ENCODE measurements at regions not wholly inside any gene's neighbourhood (a gene's known extent, or its start where the extent isn't known, plus 50 kb on each side); places are given as distances from the start of the nearest gene placed in this dataset.
"Not testable (repeated sequence)": the region's sequence is repeated elsewhere in the genome, so short reads cannot be mapped to it uniquely, and the experiment has no call there.

DNA sequence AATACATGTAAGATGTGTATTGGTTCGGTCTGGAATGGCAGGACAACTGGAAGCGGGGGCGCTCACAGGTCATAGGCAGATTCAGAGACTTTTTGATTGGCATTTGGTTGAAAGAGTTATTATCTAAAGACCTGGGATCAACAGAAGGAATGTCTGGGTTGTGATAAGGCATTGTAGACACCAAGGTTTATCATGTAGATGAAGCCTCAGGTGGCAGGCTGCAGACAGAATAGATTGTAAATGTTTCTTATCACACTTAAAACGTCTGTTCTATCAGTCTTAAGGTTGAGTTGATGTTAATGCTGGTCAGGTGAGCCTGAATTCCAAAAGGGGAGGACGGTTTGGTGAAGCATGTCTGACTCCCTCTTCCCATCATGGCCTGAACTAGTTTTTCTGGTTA, 295.9 kb upstream of the PROK2 start:
- no peak for DNase-seq (ENCODE audit: low spot score)

DNA sequence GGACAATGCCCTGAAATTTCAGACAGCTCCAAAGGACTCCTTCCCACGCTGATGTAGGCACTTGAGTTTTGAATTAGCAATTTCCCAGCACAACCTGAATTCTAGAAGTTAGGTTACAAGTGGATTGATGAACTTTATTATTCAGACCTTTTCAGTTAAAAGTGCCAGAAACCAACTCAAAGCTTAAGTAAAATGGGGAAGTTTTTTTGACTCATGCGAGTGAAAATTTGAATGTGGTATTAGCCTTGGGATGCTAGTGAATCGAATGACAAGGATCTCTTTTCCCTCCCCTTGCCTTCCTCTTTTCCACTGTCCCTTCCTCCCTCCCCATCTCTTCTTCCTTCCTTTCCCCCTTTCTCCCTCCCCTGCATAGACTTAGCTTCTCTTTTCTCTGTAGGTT, 295.1 kb upstream of the PROK2 start:
- DNase-seq (ENCODE audit: low spot score), result no peak

DNA sequence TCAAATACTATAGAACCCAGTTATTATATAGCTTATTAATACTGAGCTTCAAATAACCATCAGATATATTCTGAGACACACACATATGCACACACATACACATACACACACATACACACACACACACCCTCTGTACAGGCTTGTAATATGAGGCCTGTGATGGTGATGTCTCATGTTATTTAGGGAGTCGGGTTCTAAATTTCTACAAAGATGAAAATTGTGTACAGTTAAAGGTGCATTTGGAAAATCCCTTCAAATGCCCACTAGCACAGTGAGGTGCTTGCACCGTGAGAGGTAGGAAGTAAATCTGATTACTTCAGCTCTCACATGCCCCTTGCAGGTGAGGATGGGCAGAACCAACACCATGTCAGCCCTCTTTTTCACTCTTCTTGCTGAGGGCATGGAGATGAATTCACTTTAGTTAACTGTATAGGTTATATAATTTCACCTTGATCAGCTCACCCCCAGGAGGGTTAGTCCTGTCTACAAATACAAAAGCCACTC, 294.5 kb upstream of the PROK2 start:
- no peak for DNase-seq (ENCODE audit: low spot score)

DNA sequence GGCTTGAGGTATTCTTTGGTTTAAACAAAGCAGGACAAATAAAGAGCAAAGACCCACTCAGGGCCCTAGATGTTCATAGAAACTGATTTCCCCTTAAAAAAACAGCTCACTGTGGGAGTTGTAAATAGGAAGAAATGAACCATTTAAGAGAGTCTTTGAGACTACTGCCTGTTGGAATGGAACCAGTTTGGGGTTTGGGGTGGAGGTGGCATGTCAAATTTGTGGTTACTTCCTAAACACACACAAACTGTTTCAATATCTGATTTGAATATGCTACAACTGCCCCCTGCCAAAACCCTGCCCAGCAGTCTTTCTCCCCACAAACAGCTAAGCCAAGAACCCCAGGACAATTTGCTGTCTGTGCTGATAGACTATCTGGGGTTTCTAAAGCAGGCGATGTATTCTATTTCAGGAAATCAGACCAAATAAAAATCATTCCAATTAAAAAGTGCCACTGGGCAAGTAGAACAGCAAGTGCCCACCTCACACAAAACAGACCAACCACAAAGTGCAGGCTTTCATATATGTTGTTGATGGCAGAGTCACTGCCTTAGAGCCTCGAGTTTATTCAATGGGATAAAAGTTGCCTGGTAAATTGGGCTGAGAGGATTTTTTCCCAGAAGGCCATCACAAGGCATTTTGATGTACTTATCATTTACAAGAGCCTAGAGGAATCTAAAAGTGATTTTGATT, 293.9 kb upstream of the PROK2 start:
- DNase-seq (ENCODE audit: low spot score), result no peak

DNA sequence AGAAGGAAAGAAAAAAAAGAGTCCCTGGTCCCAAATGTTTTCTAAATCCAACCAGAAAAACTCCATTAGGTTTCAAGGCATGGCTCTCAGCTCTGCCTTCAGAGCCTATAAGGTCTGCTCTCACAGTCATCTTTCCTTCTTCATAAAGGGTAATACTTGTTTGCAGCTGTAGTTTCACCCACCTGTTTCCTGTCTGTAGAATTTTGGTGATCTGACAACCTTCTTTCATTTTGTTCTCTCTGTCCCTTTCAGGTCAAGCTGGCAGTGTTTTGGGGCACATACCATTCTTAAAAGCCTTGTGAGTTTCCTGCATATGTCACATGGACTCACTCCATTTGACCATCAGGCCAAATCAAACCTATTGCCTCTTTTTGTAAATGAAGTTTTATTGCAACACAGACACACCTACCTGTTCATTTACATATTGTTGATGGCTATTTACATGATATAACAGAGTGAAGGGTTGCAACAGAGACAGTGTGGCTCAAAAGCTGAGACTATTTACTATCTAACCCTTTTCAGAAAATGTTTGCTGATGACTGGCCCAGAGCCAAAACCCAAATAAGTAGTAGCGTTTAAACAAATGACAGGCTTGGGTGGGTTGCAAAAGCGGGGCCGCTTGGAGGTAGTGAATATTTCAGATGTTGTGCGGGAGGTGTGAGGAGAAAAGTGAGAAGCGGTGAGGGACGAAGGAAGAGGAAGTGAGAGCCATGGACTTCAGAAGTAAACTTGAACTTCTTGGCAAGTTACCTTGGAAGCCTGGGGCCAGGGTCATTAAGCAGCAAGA, 292.7 kb upstream of the PROK2 start:
- no peak for DNase-seq (ENCODE audit: low spot score)

DNA sequence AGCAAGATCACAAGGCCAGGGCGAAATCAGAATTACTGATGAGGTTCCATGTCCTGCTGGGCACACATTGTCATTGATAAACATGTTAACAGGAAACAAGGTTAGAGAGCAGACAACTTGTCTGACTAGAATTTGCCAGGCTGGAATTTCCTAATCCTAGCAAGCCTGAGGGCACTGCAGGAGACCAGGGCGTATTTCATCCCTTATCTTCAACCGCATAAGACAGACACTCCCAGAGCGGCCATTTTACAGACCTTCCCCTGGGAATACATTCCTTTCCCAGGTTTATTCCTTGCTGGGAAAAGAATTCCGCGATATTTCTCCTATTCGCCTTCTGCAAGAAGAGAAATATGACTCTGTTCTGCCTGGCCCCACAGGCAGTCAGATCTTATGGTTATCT, 290.9 kb upstream of the PROK2 start:
- DNase-seq (ENCODE audit: low spot score), result not testable (repeated sequence)

DNA sequence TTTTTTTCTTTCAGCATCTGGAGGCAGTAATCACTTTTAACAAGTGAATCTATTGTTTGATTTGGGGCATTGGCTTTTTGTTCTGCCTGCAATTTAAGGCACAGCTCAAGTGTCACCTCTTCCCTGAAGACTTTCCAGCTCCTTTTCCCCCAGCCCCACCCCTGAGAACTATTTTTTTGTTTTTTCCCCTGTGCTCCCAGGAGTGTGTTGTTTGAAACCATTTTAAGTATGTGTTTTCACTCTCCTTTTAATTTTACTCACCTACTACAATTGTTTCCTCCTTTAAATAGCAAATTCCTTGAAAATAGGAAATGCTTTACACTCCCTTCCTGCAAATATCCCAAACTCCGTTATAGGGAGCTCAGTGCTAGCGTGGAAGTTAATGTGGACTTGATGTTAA, 286.7 kb upstream of the PROK2 start:
- DNase-seq (ENCODE audit: low spot score), result no peak

DNA sequence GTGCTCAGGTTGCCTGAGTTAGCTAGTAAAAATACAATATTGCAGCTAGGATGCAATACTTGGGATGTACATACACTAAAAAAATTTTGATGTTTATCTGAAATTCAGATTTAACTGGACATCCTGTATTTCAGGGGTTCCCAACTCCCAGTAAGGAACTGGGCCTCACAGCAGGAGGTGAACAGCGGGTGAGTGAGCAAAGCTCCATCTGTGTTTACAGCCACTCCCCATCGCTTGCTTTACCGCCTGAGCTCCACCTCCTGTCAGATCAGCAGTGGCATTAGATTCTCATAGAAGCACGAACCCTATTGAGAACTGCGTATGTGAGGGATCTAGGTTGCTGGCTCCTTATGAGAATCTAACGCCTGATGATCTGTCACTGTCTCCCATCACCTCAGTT, 285.1 kb upstream of the PROK2 start:
- no peak for DNase-seq (ENCODE audit: low spot score)

DNA sequence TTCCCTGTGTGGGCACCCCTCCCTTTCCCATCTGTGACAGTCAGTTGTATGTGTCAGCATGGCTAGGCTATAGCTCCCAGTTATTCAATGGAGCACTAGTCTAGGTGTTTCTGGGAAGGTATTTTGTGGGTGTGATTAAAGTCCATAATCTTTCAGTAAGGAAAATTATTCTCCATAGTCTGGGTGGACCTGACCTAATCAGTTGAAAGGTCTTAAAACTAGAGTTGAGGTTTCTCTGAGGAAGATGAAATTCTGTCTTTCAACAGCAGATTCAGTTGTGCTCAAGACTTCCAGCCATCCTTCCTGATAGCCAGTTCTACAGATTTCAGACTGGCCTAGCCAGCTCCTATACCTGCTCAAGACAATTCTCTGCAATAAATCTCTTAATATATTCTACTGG, 284.6 kb upstream of the PROK2 start:
- DNase-seq (ENCODE audit: low spot score), result no peak

DNA sequence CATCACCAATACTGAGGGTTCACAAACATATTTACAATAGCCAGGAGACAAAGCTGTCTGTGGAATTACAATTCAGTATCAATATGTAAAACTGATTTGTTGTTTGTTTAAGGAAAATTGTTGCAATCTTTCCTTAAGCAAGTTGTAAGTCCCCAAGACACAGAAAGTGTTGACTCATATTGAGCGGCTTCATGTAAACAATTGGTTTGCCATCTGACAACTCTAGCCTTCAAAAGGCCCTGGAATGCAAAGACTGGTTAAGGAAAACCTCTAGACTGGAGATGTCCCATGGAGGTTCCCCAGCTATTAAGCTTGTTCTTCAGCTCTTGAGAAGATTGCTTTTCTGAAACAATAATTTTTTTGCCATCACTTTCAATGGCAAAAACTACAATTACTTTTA, 283.7 kb upstream of the PROK2 start:
- no peak for DNase-seq (ENCODE audit: low spot score)

DNA sequence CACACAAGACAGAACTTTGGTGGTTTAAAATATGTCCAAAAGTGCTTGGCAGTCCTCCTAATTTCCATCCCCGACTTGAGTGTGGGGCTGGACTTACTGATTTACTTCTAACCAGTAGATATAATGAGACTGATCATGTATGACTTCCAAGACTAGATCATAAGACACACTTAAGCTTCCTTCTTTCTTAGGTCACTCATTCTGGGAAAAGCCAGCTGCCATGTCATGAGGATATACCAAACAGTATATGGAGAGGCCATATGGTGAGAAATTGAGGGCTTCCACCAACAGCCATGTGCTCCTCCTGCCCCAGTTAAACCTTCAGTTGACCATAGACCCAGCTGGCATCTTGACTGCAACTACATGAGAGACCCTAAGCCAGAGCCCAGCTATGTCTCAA, 282.8 kb upstream of the PROK2 start:
- DNase-seq (ENCODE audit: low spot score), result no peak

DNA sequence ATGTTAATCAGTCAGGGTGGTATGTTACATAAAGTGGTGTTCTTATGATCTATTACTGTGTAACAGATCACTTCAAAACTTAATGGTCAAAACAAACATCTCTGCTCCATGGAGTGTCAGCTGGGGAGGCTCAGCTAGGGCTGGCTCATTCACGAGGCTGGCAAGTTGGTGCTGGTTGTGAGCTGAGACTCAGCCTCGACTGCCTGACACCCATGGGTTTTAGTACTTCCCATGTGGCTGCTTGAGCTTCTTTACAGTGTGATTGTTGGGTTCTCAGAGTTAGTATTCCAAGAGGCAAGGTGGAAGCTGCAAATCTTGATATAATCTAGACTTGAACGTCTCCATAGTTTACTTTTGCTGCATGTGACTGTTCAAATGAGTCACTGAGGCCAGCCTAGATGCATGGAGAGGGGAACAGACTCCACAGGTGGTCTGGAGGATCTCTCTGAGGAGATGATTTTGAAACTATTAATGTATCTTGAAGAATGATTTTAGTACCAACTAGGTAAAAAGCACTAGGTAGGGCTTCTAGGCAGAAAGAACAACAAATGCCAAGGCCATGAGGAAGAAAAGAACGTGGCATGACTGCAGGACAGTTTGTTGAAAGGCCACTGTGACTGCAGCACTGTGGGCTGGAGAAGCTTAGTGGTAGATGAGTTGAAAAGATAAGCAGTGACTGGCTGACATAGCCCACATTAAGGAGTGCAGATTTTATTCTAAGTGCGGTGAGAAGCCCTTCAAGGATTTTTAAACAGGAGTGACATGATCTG, 281.1 kb upstream of the PROK2 start:
- DNase-seq (ENCODE audit: low spot score), result no peak

DNA sequence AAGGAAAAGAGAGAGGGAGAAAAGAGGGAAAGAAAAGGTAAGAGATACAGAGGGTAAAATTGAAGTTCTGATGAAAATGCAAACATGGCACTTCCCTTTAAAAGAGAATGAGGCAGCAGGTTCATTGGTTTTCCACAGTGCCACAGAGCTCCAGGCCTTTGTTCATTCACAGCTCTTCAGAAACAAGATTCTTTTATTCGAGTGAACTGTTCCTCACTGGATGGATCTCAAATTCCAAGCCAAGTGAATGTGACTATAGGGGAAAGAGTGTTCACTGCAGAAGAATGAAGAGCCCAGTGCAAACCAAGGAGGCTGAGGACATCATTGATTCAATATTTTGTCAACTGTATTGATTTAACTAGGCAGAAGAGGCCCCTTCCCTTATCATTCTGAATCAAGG, 280.3 kb upstream of the PROK2 start:
- no peak for DNase-seq (ENCODE audit: low spot score)

DNA sequence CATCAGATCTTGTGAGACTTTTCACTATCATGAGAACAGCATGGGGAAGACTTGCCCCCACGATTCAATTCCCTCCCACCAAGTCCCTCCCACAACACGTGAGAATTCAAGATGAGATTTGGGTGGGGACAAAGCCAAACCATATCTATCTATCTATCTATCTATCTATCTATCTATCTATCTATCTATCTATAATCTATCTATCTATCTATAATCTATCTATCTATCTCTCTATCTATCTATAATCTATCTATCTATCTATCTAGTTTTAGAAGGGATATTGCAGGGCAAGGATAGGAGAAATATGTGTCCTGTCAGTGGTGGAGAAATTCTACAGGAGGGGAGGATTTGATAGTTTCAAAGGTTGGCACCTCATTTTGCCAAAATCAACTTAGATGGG, 279.8 kb upstream of the PROK2 start:
- not testable (repeated sequence) for DNase-seq (ENCODE audit: low spot score)

DNA sequence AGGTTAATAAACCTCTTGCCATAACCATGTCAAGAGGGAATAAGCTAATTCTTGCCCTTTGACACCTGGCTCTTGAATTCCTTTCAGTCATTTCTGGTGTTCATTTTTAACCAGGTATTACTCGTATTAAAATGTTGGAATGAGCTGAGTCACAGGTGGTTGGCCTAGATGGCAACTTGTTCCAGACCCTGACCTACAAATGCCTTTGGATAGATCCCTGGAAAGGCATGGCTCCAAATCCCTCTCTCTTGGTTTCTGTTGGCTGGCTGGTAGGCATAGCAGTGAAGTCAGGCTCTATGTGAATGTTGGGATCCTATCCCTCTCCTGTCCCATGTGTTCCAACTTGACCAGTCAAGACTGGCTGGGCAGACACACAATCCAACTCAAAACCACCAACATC, 277.1 kb upstream of the PROK2 start:
- DNase-seq (ENCODE audit: low spot score), result no peak

DNA sequence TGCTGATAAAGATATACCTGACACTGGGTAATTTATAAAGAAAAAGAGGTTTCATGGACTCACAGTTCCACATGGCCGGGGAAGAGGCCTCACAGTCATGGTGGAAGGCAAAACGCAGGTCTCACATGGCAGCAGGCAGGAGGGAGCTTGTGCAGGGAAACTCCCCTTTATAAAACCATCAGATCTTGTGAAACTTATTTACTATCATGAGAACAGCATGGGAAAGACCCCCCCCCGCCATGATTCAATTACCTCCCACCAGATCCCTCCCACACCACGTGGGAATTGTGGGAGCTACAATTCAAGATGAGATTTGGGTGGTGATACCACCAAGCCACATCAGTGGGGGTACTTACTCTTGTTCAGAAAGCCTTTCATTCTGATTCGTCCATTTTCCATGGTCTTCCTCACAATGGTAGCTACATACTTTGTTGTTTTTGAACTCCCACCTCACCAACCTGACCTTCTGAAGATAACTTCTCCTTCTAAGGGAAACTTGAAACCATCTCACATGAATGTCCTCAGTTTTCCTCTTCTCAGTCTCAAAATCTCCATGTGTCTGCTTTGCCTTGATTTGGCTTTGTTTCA, 275.6 kb upstream of the PROK2 start:
- no peak for DNase-seq (ENCODE audit: low spot score)

DNA sequence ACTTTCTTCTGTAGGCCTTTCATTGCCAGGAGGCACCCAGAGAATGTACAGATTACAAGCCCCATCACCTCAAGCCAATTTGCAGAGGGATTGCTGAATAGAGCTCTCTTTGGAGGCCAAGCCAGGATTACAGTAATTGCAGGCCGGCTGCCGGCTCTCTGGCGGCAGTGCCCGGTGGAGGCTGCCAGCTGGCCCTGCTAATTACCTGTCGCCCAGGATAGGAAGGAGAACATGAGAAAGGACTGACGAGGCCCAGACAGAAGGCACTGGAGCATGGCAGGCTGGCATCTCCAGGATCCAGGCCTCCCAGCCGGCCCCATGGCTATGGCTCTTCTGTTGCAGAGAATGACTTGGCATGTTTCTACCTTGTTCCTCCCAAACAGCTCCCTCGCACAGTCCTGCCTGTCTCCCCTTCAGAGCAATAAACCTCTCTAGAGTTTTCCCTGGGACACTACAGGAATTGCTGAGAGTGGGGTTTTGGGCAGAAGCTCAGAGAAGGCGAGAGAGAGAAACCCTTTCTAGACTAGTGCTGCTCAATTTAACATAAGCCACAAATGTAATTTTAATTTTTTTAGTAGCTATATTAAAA, 273.6 kb upstream of the PROK2 start:
- DNase-seq (ENCODE audit: low spot score), result peak; percentile 85

DNA sequence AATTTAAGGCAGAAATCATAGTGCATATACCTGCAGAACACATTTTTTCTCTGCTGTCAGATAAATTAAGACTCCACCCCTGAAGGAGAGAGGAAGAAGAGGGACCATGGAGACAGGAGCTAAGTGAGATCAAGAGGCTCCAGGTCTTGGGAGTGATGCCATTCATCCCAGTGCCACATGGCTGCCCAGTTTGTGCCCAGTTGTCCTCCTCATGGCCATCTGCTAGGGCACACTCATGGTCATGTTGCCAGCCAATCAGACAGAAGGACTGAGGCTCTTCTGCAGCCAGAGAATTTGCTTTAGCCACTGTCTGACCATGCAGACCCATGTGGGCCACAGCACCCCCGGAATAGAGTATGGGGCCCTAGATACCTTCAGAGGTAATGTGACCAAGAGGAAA, 270.5 kb upstream of the PROK2 start:
- no peak for DNase-seq (ENCODE audit: low spot score)

DNA sequence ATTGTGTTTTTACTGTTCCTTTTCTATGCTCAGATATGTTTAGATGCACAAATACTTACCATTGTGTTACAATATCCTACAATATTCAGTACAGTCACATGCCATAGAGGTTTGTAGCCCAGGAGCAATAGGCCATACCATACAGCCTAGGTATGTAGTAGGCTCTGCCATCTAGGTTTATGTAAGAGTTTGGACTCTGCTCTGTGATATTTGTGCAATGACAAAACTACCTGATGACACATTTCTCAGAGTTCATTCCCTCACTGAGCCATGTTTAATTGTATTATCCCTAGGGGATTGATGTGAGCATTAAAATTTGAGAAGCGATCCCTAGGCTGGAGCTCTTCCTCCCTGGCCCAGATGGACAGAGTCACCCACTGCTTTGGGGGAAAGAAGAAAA, 270.0 kb upstream of the PROK2 start:
- DNase-seq (ENCODE audit: low spot score), result no peak

DNA sequence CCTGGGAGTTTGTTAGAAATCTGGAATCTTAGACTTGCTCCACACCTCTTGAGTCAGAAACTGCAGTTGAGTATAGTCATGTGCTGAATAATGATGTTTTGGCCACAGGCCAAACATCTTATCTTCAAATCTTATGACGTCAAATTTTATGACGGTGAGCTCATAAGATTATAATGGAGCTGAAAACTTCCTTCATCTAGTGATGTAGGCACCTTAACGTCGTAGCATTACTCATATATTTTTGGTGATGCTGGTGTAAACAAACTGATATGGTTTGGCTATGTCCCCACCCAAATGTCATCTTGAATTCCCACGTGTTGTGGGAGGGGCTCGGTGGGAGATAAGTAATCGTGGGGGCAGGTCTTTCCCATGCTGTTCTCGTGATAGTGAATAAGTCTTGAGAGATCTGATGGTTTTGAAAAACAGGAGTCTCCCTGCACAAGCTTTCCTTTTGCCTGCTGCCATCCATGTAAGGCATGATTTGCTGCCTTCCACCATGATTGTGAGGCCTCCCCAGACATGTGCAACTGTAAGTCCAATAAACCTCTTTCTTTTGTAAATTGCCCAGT, 268.0 kb upstream of the PROK2 start:
- no peak for DNase-seq (ENCODE audit: low spot score)

DNA sequence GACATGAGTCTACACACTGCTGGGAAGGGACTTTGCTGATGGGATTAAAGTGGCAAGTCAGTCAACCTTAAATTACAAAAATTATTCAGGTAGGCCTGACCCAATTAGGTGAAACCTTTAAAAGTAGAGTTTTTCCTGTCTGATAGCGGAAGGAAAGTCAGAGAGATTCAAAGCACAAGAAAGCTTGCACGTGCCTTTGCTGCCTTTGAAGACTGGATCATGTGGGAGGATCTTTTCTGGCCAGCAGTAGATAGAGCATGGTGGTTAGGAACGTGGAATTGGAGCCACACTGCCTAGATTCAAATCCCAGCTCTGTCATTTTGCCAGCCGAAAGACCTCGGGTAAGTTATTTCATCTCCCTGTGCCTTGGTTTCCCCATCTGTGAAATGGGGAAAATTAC, 265.8 kb upstream of the PROK2 start:
- DNase-seq (ENCODE audit: low spot score), result no peak

Data from D341Med (cell line).